H1 (cell line): ENCODE measurements at regions not wholly inside any gene's neighbourhood (a gene's known extent, or its start where the extent isn't known, plus 50 kb on each side); places are given as distances from the start of the nearest gene placed in this dataset.

ENCODE experiments used
- CTCF ChIA-PET: fragments of 300-600 bp; sonication (Branson Sonifier 250); formaldehyde crosslinking; loops from one replicate; lab custom pipeline; 2021; ENCODE audit not compliant: partially characterized antibody; lab: Charles Lee
- POLR2A ChIA-PET: fragments of 300-600 bp; sonication (Branson Sonifier 250); formaldehyde crosslinking; loops from one replicate; lab custom pipeline; 2021; ENCODE audit warnings: inconsistent platforms; ENCODE audit not compliant: partially characterized antibody; lab: Charles Lee
- DNase-seq, 2 experiments: peaks; one replicate each; pipeline versions ENCODE4 v3.0.0 to v3.0.0-alpha.2; 2010 to 2022; ENCODE audit warnings: low spot score in 2 of 2, low read depth in 1 of 2, mixed read lengths in 1 of 2
- FAIRE-seq: peaks from 2 replicates; lab custom pipeline; 2011; peaks lifted over from hg19 to GRCh38; lab: Jason Lieb, UNC
- H2AFZ ChIP-seq: 2 replicates; pipeline ENCODE4 v1.8.1; 2012; ENCODE audit warnings: low read length, inconsistent platforms
- H2AK5ac ChIP-seq: 2 replicates; pipeline ENCODE4 v1.6.1; 2013; ENCODE audit warnings: low read depth, low read length
- H2BK120ac ChIP-seq: replicated peaks from 2 replicates; pipeline ENCODE3; 2013; ENCODE audit warnings: low read depth, low read length, inconsistent platforms
- H2BK12ac ChIP-seq: 2 replicates; pipeline ENCODE4 v1.6.1; 2013; ENCODE audit warnings: low read depth, low read length
- H2BK15ac ChIP-seq: 2 replicates; pipeline ENCODE4 v1.6.1; 2013; ENCODE audit warnings: low read length
- H2BK20ac ChIP-seq: 2 replicates; pipeline ENCODE4 v1.6.1; 2013; ENCODE audit warnings: low read length
- H2BK5ac ChIP-seq: 2 replicates; pipeline ENCODE4 v1.6.1; 2013; ENCODE audit warnings: low read depth, low read length
- H3K14ac ChIP-seq: 2 replicates; pipeline ENCODE4 v1.6.1; 2013; ENCODE audit warnings: inconsistent platforms; ENCODE audit not compliant: insufficient read length
- H3K18ac ChIP-seq: 2 replicates; pipeline ENCODE4 v1.6.1; 2013; ENCODE audit warnings: low read length; ENCODE audit errors: extremely low read depth
- H3K23ac ChIP-seq: 2 replicates; pipeline ENCODE4 v1.6.1; 2013; ENCODE audit warnings: inconsistent platforms; ENCODE audit not compliant: insufficient read length
- H3K23me2 ChIP-seq: 2 replicates; pipeline ENCODE4 v1.6.1; 2013; ENCODE audit warnings: low read depth, low read length
- H3K27ac ChIP-seq: 2 replicates; pipeline ENCODE4 v1.6.1; 2011; ENCODE audit warnings: low read depth, low read length, inconsistent platforms
- H3K27me3 ChIP-seq, 4 experiments: replicated peaks in 1 of 4; 1 replicate in 1 of 4; 2 replicates in 3 of 4; pipeline versions ENCODE4 v1.6.1 to v1.8.1; 2011 to 2013; ENCODE audit warnings: low read length in 3 of 4, mild to moderate bottlenecking in 3 of 4, inconsistent platforms in 2 of 4, mixed read lengths in 2 of 4, moderate library complexity in 1 of 4; ENCODE audit not compliant: control insufficient read depth in 3 of 4, insufficient read depth in 3 of 4; ENCODE audit errors: extremely low read depth in 1 of 4
- H3K36me3 ChIP-seq, 4 experiments: 2 replicates each; pipeline versions ENCODE4 v1.6.1 to v1.8.1; 2011 to 2013; ENCODE audit warnings: mild to moderate bottlenecking in 4 of 4, low read length in 3 of 4, moderate library complexity in 2 of 4, control low read depth in 1 of 4, inconsistent platforms in 1 of 4; ENCODE audit not compliant: insufficient read depth in 4 of 4, control insufficient read depth in 2 of 4
- H3K4ac ChIP-seq: replicated peaks from 2 replicates; pipeline ENCODE3; 2013; ENCODE audit warnings: low read length, low read depth, mixed read lengths, inconsistent platforms; ENCODE audit not compliant: insufficient read length
- H3K4me1 ChIP-seq, 4 experiments: replicated peaks in 1 of 4; 1 replicate in 1 of 4; 2 replicates in 3 of 4; pipeline versions ENCODE4 v1.6.1 to v1.8.1; 2011 to 2013; ENCODE audit warnings: low read length in 3 of 4, inconsistent platforms in 2 of 4, mixed read lengths in 1 of 4; ENCODE audit not compliant: insufficient read depth in 4 of 4, control insufficient read depth in 3 of 4
- H3K4me2 ChIP-seq, 2 experiments: 2 replicates each; pipeline versions ENCODE4 v1.6.1 to v1.8.1; 2011 to 2013; ENCODE audit warnings: low read depth in 2 of 2, low read length in 2 of 2, control low read depth in 1 of 2, inconsistent platforms in 1 of 2, mild to moderate bottlenecking in 1 of 2; ENCODE audit not compliant: insufficient read depth in 1 of 2
- H3K4me3 ChIP-seq, 4 experiments: fragments of 200-600, 300-600 bp in 1 of 4; sonication (generic), shearing (Covaris generic), sonication (Bioruptor Twin) in 1 of 4; 2 replicates each; pipeline versions ENCODE4 v1.5.1 to v1.8.1; 2011 to 2016; ENCODE audit warnings: low read length in 4 of 4, low read depth in 3 of 4, control low read depth in 2 of 4, inconsistent platforms in 2 of 4, mild to moderate bottlenecking in 2 of 4, mixed read lengths in 1 of 4, moderate library complexity in 1 of 4; ENCODE audit not compliant: insufficient read depth in 2 of 4; ENCODE audit errors: extremely low read depth in 1 of 4
- H3K56ac ChIP-seq: replicated peaks from 2 replicates; pipeline ENCODE3; 2013; ENCODE audit warnings: low read depth, mild to moderate bottlenecking, mixed read lengths, low read length, inconsistent platforms; ENCODE audit not compliant: insufficient read length
- H3K79me1 ChIP-seq: 2 replicates; pipeline ENCODE4 v1.6.1; 2013; ENCODE audit warnings: low read depth, low read length, control low read depth
- H3K79me2 ChIP-seq, 2 experiments: 2 replicates each; pipeline versions ENCODE4 v1.6.1 to v1.8.1; 2012 to 2013; ENCODE audit warnings: low read length in 2 of 2, mild to moderate bottlenecking in 2 of 2, inconsistent platforms in 1 of 2; ENCODE audit not compliant: insufficient read depth in 2 of 2, control insufficient read depth in 1 of 2
- H3K9ac ChIP-seq, 4 experiments: replicated peaks in 1 of 4; 1 replicate in 1 of 4; 2 replicates in 3 of 4; pipeline versions ENCODE4 v1.6.1 to v1.8.1; 2011 to 2013; ENCODE audit warnings: low read depth in 3 of 4, low read length in 3 of 4, control low read depth in 2 of 4, mild to moderate bottlenecking in 2 of 4, moderate library complexity in 2 of 4, inconsistent platforms in 1 of 4; ENCODE audit errors: extremely low read depth in 1 of 4
- H3K9me3 ChIP-seq, 2 experiments: 2 replicates each; pipeline versions ENCODE4 v1.6.1 to v1.8.1; 2012 to 2013; ENCODE audit warnings: mild to moderate bottlenecking in 2 of 2, moderate library complexity in 2 of 2, control low read depth in 1 of 2, inconsistent platforms in 1 of 2, low read depth in 1 of 2, low read length in 1 of 2, mixed read lengths in 1 of 2; ENCODE audit not compliant: insufficient read depth in 2 of 2
- H4K20me1 ChIP-seq, 2 experiments: replicated peaks in 1 of 2; 2 replicates each; pipeline versions ENCODE3 to v1.8.1; 2011 to 2013; ENCODE audit warnings: inconsistent platforms in 2 of 2, low read length in 2 of 2, mild to moderate bottlenecking in 1 of 2; ENCODE audit not compliant: insufficient read depth in 2 of 2, control insufficient read depth in 1 of 2
- H4K5ac ChIP-seq: 2 replicates; pipeline ENCODE4 v1.6.1; 2013; ENCODE audit warnings: low read length, low read depth, mixed read lengths, inconsistent platforms; ENCODE audit not compliant: insufficient read length
- H4K8ac ChIP-seq: 2 replicates; pipeline ENCODE4 v1.8.0; 2013; ENCODE audit warnings: mild to moderate bottlenecking, moderate library complexity, low read length, inconsistent platforms; ENCODE audit not compliant: insufficient read depth; ENCODE audit errors: extremely low read depth
- H4K91ac ChIP-seq: replicated peaks from 2 replicates; pipeline ENCODE3; 2013; ENCODE audit warnings: low read length, mixed read lengths, inconsistent platforms; ENCODE audit not compliant: insufficient read length
- ATF3 ChIP-seq: IDR thresholded peaks from 2 replicates; pipeline ENCODE4 v1.6.1; 2011; ENCODE audit warnings: low read depth, mild to moderate bottlenecking, low read length; ENCODE audit not compliant: insufficient read depth
- CHD2 ChIP-seq: IDR thresholded peaks from 2 replicates; pipeline ENCODE4 v1.6.1; 2012; ENCODE audit warnings: low read length, improper control_type of control experiment
- PHF8 ChIP-seq: fragments of 200-600 bp; sonication (generic); conservative IDR thresholded peaks from 2 replicates; pipeline ENCODE4 v1.7.1; 2012; ENCODE audit warnings: low read depth, mild to moderate bottlenecking, inconsistent platforms, low read length, moderate library complexity
- POU5F1 ChIP-seq: IDR thresholded peaks from 2 replicates; pipeline ENCODE4 v1.6.1; 2011; ENCODE audit warnings: low read depth, mild to moderate bottlenecking, low read length, moderate library complexity
- RXRA ChIP-seq: IDR thresholded peaks from 2 replicates; pipeline ENCODE4 v1.6.1; 2011; ENCODE audit warnings: low read depth, mild to moderate bottlenecking, low read length, moderate library complexity; ENCODE audit not compliant: insufficient read depth
- SAP30 ChIP-seq: fragments of 300-600 bp; sonication (generic); IDR thresholded peaks from 2 replicates; pipeline ENCODE4 v1.7.1; 2012; ENCODE audit warnings: low read length, moderate library complexity, mild to moderate bottlenecking, inconsistent platforms; ENCODE audit not compliant: insufficient read depth, insufficient replicate concordance
- SIN3A ChIP-seq, 2 experiments: IDR thresholded peaks in 1 of 2; conservative IDR thresholded peaks in 1 of 2; 2 replicates each; pipeline ENCODE4 v1.6.1; 2011 to 2012; ENCODE audit warnings: low read length in 2 of 2, improper control_type of control experiment in 1 of 2, low read depth in 1 of 2, mild to moderate bottlenecking in 1 of 2
- SP4 ChIP-seq: IDR thresholded peaks from 2 replicates; pipeline ENCODE4 v1.6.1; 2012; ENCODE audit warnings: low read length, inconsistent platforms
- WGBS, 2 experiments: shearing (Covaris generic) in 1 of 2; methylation state at CpG; one replicate each; pipeline versions ENCODE4 v1.1.6 to v1.1.7; 2013 to 2015; ENCODE audit warnings: low lambda C conversion rate in 2 of 2, mixed read lengths in 2 of 2, inconsistent platforms in 1 of 2, low coverage in 1 of 2, missing lambda C conversion rate in 1 of 2; ENCODE audit not compliant: insufficient replicate concordance in 2 of 2, insufficient coverage in 1 of 2, insufficient read length in 1 of 2; ENCODE audit errors: extremely low coverage in 1 of 2, missing lambda C conversion rate in 1 of 2; 5-methylcytosine and 5-hydroxymethylcytosine counted together

GRCh38 chr16:86377251-86378022 is 132.9 kb upstream of the FOXF1 start:
- Histone ChIP-seq H3K4ac (no peak overlapping the region), H3K9me3 (peaks cover 0 to 6% of the 10 kb centered on the region in 2 experiments; a peak in 1 of 4 replicates), H3K4me1 (peaks cover 0 to 3% (median 0%) of the 10 kb centered on the region in 4 experiments; a peak in 3 of 7 replicates), H3K23me2 (no peaks in the 10 kb centered on the region), H3K27ac (no peak overlapping the region), H3K4me3 (no peak overlapping the region), H2AFZ (no peak overlapping the region), H4K91ac (no peak overlapping the region), H2BK120ac (no peak overlapping the region), H3K79me2 (no peaks in the 10 kb centered on the region), H2AK5ac (no peak overlapping the region), H2BK5ac (no peak overlapping the region), H3K36me3 (no peaks in the 10 kb centered on the region), H3K9ac (no peak overlapping the region), H2BK12ac (no peak overlapping the region), H2BK20ac (no peak overlapping the region), H3K27me3 (peaks cover 0 to 2% (median 0%) of the 10 kb centered on the region in 4 experiments; a peak in 2 of 7 replicates), H3K4me2 (no peak overlapping the region), H3K18ac (no peak overlapping the region), H2BK15ac (no peak overlapping the region), H4K20me1 (no peaks in the 10 kb centered on the region), H4K8ac (no peak overlapping the region), H3K23ac (no peak overlapping the region), H3K79me1 (no peaks in the 10 kb centered on the region), H4K5ac (no peak overlapping the region), H3K56ac (no peak overlapping the region), H3K14ac (no peak overlapping the region)
- no peak for DNase-seq
- POLR2A ChIA-PET, result no interaction called here
- FAIRE-seq, result no peak
- no peak for TF ChIP-seq SIN3A (conservative IDR thresholded peaks at IDR 0.05 in 1 of 2, IDR thresholded peaks at IDR 0.05 in 1 of 2; ENCODE audit: low read depth in 1 of 2, low read length in 2 of 2)
- TF ChIP-seq CHD2, result no peak
- TF ChIP-seq POU5F1, result no peak
- no peak for TF ChIP-seq ATF3
- no peak for TF ChIP-seq SP4
- TF ChIP-seq SAP30, result no peak
- TF ChIP-seq RXRA, result no peak
- no peak for TF ChIP-seq PHF8
- WGBS, 2 experiments, result 90% methylated on average over 27 of the region's 27 CpGs; no CpG with 5 or more reads in 1 of the 2 experiments
- CTCF ChIA-PET, result interaction anchor here (0.6 to 1.4 kb wide), 7 partner anchors 14 to 921 kb away, joined by 3 to 4 read pairs (median 3); no protein-coding TSS in a partner anchor
